GM21786 (cell line): ENCODE measurements at regions not wholly inside any gene's neighbourhood (a gene's known extent, or its start where the extent isn't known, plus 50 kb on each side); places are given as distances from the start of the nearest gene placed in this dataset.
"Not testable (repeated sequence)": the region's sequence is repeated elsewhere in the genome, so short reads cannot be mapped to it uniquely, and the experiment has no call there.

Source experiments
- ATAC-seq: cut with Tn5 transposase; IDR thresholded peaks from one replicate; pipeline ENCODE4 v1.9.1; 2021; ENCODE audit not compliant: unreplicated experiment

DNA sequence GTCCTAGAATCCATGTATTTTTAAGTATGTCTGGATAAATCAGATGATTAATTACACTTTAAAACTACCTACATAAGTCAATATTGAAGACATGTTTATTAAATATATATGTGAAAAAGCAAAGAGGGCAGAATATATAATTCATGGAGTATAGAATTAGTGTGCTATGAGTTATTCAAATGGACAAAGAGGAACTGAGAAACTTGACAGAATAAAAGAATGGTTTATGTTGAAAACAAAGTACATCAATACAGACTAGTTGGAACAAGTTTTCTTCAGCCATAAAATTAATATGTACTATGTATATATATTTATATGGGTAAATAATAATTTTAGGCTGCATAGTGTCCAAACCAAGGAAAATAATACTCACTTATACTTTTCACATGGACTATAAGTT, 173.5 kb downstream of the NPFFR2 start:
- peak; percentile 58 for ATAC-seq

DNA sequence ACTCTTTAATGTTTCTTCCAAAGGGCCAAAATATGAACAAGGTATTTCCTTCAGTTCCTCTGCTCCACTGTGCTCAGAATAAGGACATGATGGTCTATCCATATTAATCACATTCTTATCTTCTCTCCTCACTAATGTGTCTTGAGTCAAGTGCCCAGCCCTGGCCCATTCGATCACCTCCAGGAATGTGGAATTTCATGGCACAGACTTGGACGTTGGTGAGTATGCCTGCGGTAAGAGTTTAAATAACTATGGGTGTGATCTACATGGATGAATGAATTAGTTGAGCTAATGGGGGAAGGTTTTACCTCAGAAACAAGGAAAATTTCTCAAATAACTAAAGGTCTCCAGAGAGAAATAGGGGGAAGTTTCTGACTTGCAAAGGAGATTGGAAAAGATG, 174.0 kb downstream of the NPFFR2 start:
- no peak for ATAC-seq

DNA sequence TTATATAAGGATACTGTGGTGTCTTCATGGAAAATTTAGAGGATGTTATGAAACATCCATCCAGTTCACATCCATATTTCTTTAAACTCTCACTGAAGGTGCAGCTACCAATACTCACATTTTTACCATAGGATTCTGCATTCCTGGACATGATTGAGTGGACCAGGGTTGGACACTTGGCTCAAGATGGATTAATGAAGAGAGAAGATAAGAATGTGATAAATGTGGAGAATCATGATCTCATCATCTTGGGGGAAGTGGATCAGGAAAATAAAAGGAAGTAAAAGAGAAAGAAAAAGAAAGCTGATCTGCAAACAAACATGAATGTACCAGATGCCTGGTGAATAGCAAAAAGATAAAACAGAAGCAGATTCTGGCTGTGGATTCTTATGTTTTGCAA, 175.4 kb downstream of the NPFFR2 start:
- ATAC-seq: no peak

DNA sequence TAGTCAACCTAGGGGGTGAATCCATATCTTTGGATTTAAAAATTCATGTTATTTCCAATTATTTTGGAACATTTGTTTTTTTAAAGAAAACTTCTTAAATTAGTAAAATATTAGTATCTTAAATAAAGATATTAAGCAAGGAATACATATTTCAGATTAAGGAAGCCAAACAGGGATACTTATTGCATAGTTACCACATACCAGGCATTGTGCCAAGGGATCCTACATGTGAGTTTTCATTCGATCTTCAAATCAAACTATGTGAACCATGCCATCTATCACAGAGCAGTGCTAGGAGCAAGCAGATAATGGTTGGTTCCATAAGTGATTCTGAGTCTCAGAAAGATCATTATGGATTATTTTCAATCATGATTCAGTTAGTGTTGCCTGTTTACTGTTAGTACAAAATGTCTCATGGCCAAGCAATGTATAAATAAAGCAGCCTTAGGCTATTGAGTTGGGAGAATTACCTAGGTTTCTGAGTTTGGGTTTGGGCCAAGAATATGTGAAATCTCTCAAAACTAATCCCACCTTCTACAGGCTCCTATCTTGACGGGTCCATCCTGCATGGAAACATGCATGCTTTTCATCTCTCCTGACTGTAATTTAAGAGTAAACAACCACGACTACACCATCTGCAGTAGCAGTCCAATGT, 176.7 kb downstream of the NPFFR2 start:
- no peak for ATAC-seq

DNA sequence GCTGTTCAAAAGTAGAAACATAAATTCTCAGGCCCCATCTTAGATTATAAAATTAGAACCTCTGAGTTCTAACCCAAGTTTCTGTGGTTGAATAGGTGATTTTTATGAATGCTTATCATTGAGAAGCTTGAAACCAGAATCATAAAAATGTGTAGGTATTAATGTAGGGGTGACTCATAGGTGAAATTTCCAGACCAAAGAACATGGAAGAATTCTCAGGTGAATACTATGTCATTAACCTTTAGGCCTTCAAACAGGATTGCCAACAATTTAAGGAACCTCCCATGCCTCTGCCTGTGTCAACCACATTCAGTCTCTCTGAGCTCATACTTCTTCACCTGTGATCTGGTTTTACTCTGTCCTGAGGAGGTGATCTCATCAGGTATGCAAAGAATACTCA, 177.8 kb downstream of the NPFFR2 start:
- peak; percentile 48 for ATAC-seq

DNA sequence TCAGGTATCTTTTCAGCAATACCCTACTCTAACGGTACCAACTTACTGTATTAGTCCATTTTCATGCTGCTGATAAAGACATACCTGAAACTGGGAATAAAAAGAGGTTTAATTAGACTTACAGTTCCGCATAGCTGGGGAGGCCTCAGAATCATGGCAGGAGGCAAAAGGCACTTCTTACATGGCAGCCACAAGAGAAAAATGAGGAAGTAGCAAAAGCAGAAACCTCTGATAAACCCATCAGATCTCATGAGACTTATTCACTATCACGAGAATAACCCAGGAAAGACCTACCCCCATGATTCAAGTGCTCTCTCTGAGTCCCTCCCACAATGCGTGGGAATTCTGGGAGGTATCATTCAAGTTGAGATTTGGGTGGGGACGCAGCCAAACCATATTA, 182.0 kb downstream of the NPFFR2 start:
- ATAC-seq: not testable (repeated sequence)

DNA sequence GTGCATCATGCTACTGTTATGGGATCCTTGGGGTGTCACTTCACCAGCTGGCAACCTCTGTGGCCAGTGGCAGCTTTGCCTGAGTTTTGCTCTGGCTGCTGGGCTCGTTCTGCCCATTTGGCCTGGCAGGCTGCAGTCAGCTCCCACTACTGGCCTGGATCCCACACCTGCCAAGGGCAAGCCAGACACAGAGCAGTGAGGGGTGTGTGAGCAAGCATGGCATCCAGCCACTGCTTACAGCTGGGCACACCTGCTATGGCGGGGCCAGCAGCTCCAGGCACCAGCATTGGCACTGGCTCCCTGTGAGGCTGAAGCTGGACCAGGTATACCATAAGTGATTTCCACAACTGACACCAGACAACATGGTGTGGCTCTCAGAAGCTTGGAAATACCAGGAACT, 183.4 kb downstream of the NPFFR2 start:
- no peak for ATAC-seq

DNA sequence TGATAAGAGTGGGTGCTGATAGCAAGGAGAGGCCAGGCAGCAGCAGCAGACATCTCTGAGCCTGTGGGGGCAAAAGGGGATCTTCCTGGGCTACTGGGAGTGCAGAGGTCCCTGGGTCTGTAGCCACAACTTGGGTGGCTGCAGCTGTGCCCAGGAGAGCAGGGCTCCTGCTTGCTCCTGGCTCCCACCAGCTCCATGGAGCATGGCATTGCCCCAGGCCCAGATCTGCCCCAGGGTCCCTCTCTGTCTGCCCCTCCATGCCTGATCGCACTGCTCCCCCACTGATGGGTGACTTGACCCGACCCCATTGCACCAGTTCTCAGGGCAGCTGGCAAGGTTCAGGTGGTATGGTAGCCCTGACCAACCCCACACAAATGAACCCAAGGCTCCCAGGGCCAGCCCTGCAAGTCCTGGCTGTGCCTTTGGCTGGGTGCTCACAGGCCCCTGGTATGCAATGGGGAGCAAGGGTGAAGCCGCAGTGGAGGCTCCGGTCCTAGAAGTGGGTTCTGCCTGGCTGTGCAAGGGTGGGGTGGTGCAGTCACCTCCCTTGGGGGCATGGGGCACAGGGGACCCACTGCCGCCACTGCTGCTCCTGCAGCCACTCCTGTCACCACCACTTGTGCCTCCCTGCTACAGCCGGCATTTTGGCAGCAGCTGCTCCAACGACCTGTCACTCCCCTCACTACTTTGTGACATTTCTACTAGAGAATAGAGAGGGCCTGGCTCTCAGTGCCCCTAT, 184.9 kb downstream of the NPFFR2 start:
- no peak for ATAC-seq

DNA sequence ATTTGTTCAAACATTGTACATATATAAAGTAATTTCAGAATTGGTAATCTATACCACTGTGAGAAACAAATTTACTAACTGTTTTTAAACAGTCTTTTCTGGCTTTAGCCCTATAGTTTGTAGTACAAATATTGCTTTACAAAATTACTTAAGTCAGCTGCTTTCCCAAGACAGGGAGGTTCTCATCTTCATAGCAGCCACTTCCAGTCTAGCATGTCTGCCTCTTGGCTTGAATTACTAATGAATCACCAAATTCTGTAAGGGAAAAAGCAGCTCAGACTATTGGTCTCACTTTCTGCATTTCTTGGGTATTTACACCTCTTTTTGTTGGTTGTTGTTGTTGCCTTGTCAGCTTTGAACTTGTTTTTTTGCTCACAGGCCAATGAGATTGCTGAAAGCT, 187.2 kb downstream of the NPFFR2 start:
- no peak for ATAC-seq
